B cell (primary cell): ENCODE measurements at regions not wholly inside any gene's neighbourhood (a gene's known extent, or its start where the extent isn't known, plus 50 kb on each side); places are given as distances from the start of the nearest gene placed in this dataset.
A peak's percentile ranks its signal among the peaks of the same experiment; 100 is the strongest.

Source experiments
- ATAC-seq: fragments of 200-7000 bp; cut with Tn5 transposase; one replicate; pipeline ENCODE4 v1.10.0; 2021; ENCODE audit warnings: low read depth, mild to moderate bottlenecking, moderate number of reproducible peaks, moderate library complexity
- CTCF ChIA-PET: fragments of 350-600 bp; sonication (Branson Sonifier 250); formaldehyde crosslinking; loops from one replicate; lab custom pipeline; 2021; ENCODE audit warnings: antibody characterized with exemption, inconsistent platforms; lab: Charles Lee
- POLR2A ChIA-PET: fragments of 350-600 bp; sonication (Branson Sonifier 250); formaldehyde crosslinking; loops from one replicate; lab custom pipeline; 2021; ENCODE audit warnings: antibody characterized with exemption; lab: Charles Lee
- DNase-seq: peaks from one replicate; pipeline ENCODE4 v3.0.0; 2013
- H2AFZ ChIP-seq: 2 replicates; pipeline ENCODE4 v1.6.1; 2012; ENCODE audit warnings: mild to moderate bottlenecking, low read depth, low read length; ENCODE audit not compliant: insufficient read depth, poor library complexity, severe bottlenecking
- H3K27ac ChIP-seq, 2 donors: 1 replicate in 1 of 2; 2 replicates in 1 of 2; pipeline ENCODE4 v1.5.1; 2012 to 2013; ENCODE audit warnings: low read length in 2 of 2, mild to moderate bottlenecking in 2 of 2, moderate library complexity in 1 of 2
- H3K27me3 ChIP-seq, 4 experiments: fragments of 200-600 bp in 1 of 4; sonication (generic) in 1 of 4; replicated peaks in 1 of 4; 1 replicate in 2 of 4; 2 replicates in 2 of 4; pipeline versions ENCODE4 v1.6.1 to v1.7.0; 2013 to 2016; ENCODE audit warnings: low read length in 3 of 4, mild to moderate bottlenecking in 2 of 4, mixed read lengths in 1 of 4, moderate library complexity in 1 of 4; ENCODE audit not compliant: insufficient read depth in 4 of 4, control insufficient read depth in 3 of 4; ENCODE audit errors: control extremely low read depth in 1 of 4
- H3K36me3 ChIP-seq, 2 experiments: replicated peaks in 1 of 2; 1 replicate in 1 of 2; 2 replicates in 1 of 2; pipeline versions ENCODE4 v1.6.1 to v1.7.1; 2013; ENCODE audit warnings: low read length in 1 of 2; ENCODE audit not compliant: insufficient read depth in 2 of 2, control insufficient read depth in 1 of 2; ENCODE audit errors: control extremely low read depth in 1 of 2, extremely low read depth in 1 of 2
- H3K4me1 ChIP-seq, 2 donors: fragments of 200-600 bp in 1 of 2; sonication (generic) in 1 of 2; 1 replicate in 1 of 2; 2 replicates in 1 of 2; pipeline versions ENCODE4 v1.5.1 to v1.6.1; 2013 to 2017; ENCODE audit warnings: low read length in 2 of 2; ENCODE audit not compliant: control insufficient read depth in 2 of 2, insufficient read depth in 2 of 2
- H3K4me2 ChIP-seq: replicated peaks from 2 replicates; pipeline ENCODE3; 2012; ENCODE audit warnings: mild to moderate bottlenecking, low read depth, low read length; ENCODE audit not compliant: poor library complexity, severe bottlenecking
- H3K4me3 ChIP-seq, 5 experiments: fragments of 200-600 bp in 1 of 5; sonication (generic) in 1 of 5; 1 replicate in 3 of 5; 2 replicates in 2 of 5; pipeline versions ENCODE4 v1.5.1 to v1.7.0; 2011 to 2016; ENCODE audit warnings: low read length in 4 of 5, mild to moderate bottlenecking in 4 of 5, low read depth in 2 of 5, control low read depth in 1 of 5, moderate library complexity in 1 of 5; ENCODE audit not compliant: insufficient read depth in 1 of 5; ENCODE audit errors: control extremely low read depth in 1 of 5, extremely low read depth in 1 of 5
- H3K79me2 ChIP-seq: fragments of 200-600 bp; sonication (generic); one replicate; pipeline ENCODE4 v1.6.0; 2016; ENCODE audit warnings: low read length; ENCODE audit not compliant: control insufficient read depth, insufficient read depth
- H3K9ac ChIP-seq: fragments of 200-600 bp; sonication (generic); 2 replicates; pipeline ENCODE4 v1.6.1; 2017; ENCODE audit warnings: mild to moderate bottlenecking, low read length, moderate library complexity
- H3K9me3 ChIP-seq, 3 donors: one replicate each; pipeline versions ENCODE4 v1.6.1 to v1.7.1; 2013; ENCODE audit warnings: low read length in 2 of 3; ENCODE audit not compliant: control insufficient read depth in 2 of 3, insufficient read depth in 1 of 3; ENCODE audit errors: control extremely low read depth in 1 of 3
- H4K20me1 ChIP-seq: 2 replicates; pipeline ENCODE4 v1.6.0; 2012; ENCODE audit warnings: mild to moderate bottlenecking, low read length; ENCODE audit not compliant: insufficient read depth, control insufficient read depth, poor library complexity, severe bottlenecking
- H3K27ac Mint-ChIP-seq: one replicate; pipeline ENCODE4 v1.8.0; 2021; ENCODE audit warnings: mixed read lengths
- H3K27me3 Mint-ChIP-seq: one replicate; pipeline ENCODE4 v1.8.0; 2021; ENCODE audit warnings: mixed read lengths
- H3K4me1 Mint-ChIP-seq: one replicate; pipeline ENCODE4 v1.8.0; 2021; ENCODE audit warnings: mixed read lengths
- H3K4me3 Mint-ChIP-seq: one replicate; pipeline ENCODE4 v1.8.0; 2021; ENCODE audit warnings: mixed read lengths
- H3K9me3 Mint-ChIP-seq: one replicate; pipeline ENCODE4 v1.8.0; 2022; ENCODE audit warnings: mixed read lengths; ENCODE audit not compliant: insufficient read depth
- CTCF ChIP-seq: fragments of 200-600 bp; IDR thresholded peaks from one replicate; pipeline ENCODE4 v1.8.0; 2022; ENCODE audit warnings: antibody characterized with exemption, mild to moderate bottlenecking
- EZH2 ChIP-seq: IDR thresholded peaks from 2 replicates; pipeline ENCODE4 v1.6.1; 2012; ENCODE audit warnings: borderline replicate concordance, low read depth, mild to moderate bottlenecking, moderate library complexity, low read length; ENCODE audit not compliant: insufficient read depth, poor library complexity, severe bottlenecking
- WGBS: methylation state at CpG from one replicate; pipeline ENCODE4 v1.1.5; 2013; ENCODE audit warnings: missing lambda C conversion rate; ENCODE audit not compliant: insufficient coverage; 5-methylcytosine and 5-hydroxymethylcytosine counted together
- intact Hi-C: fragments of 100-400 bp; cut with micrococcal nuclease; formaldehyde crosslinking; loops from one replicate; pipeline ENCODE4 v1.10.0; 2022

- ChIA-PET POLR2A (no interaction called here), CTCF (no interaction called here)
- Histone ChIP-seq H3K27me3 (peaks cover 0 to 12% (median 1%) of the 10 kb centered on the region in 4 experiments), H3K4me1 (peaks cover 8 to 11% of the 10 kb centered on the region in 2 donors), H2AFZ (peak overlapping the region; percentile 53), H4K20me1 (no peaks in the 10 kb centered on the region), H3K27ac (no peak overlapping the region), H3K36me3 (no peaks in the 10 kb centered on the region), H3K79me2 (no peaks in the 10 kb centered on the region), H3K4me3 (no peak overlapping the region), H3K9ac (no peak overlapping the region), H3K9me3 (peaks cover 0 to 7% (median 4%) of the 10 kb centered on the region in 3 donors), H3K4me2 (no peak overlapping the region)
- Mint-ChIP-seq H3K27me3 (peaks cover 16% of the 10 kb centered on the region), H3K27ac (no peak overlapping the region), H3K4me1 (peaks cover 12% of the 10 kb centered on the region), H3K9me3 (peaks cover 5% of the 10 kb centered on the region), H3K4me3 (no peak overlapping the region)
- WGBS = no CpG with 5 or more reads among the region's 1 CpG
- DNase-seq (no peak), ATAC-seq (no peak)
- intact Hi-C loops = no loop called here
- TF ChIP-seq CTCF = no peak
- TF ChIP-seq EZH2 = no peak
Measured at GRCh38 chr6:156557911-156558259, 219.3 kb upstream of the ARID1B start.

- intact Hi-C loops = no loop called here
- Histone ChIP-seq H3K4me2 (no peak overlapping the region), H3K4me3 (no peak overlapping the region), H3K27me3 (peaks cover 0 to 12% (median 1%) of the 10 kb centered on the region in 4 experiments), H3K27ac (no peak overlapping the region), H3K4me1 (peaks cover 8 to 11% of the 10 kb centered on the region in 2 donors), H4K20me1 (no peaks in the 10 kb centered on the region), H2AFZ (peak overlapping the region; percentile 53), H3K79me2 (no peaks in the 10 kb centered on the region), H3K36me3 (no peaks in the 10 kb centered on the region), H3K9me3 (peaks cover 0 to 7% (median 4%) of the 10 kb centered on the region in 3 donors), H3K9ac (no peak overlapping the region)
- TF ChIP-seq CTCF (no peak), EZH2 (no peak)
- WGBS = 66% methylated on average over 4 of the region's 11 CpGs
- peaks cover 16% of the 10 kb centered on the region for H3K27me3 Mint-ChIP-seq
- POLR2A ChIA-PET = no interaction called here
- no peak overlapping the region for H3K27ac Mint-ChIP-seq
- ATAC-seq = no peak
- peaks cover 12% of the 10 kb centered on the region for H3K4me1 Mint-ChIP-seq
- H3K9me3 Mint-ChIP-seq = peaks cover 5% of the 10 kb centered on the region
- H3K4me3 Mint-ChIP-seq = no peak overlapping the region
- DNase-seq = peak; percentile 35
- CTCF ChIA-PET = no interaction called here
Measured at GRCh38 chr6:156557251-156557910, 219.8 kb upstream of the ARID1B start.
